ENCODE measurements at regions not wholly inside any gene's neighbourhood (a gene's known extent, or its start where the extent isn't known, plus 50 kb on each side); places are given as distances from the start of the nearest gene placed in this dataset.

GRCh38 chr2:6783238-6783614 lies 82.5 kb downstream of the CMPK2 start:
- no peak for DNase-seq (ENCODE audit: low spot score)

- DNase-seq (ENCODE audit: low spot score) = no peak
Observed at GRCh38 chr2:6784291-6784690, 81.4 kb downstream of the CMPK2 start.

- DNase-seq (ENCODE audit: low spot score) = no peak
Observed at GRCh38 chr2:6785493-6785892, 80.2 kb downstream of the CMPK2 start.

- no peak for DNase-seq (ENCODE audit: low spot score)
Observed at GRCh38 chr2:6787376-6787775, 78.3 kb downstream of the CMPK2 start.

- DNase-seq (ENCODE audit: low spot score) = no peak
Observed at GRCh38 chr2:6788614-6789013, 77.1 kb downstream of the CMPK2 start.

- DNase-seq (ENCODE audit: low spot score) = no peak
Observed at GRCh38 chr2:6789559-6790138, 76.1 kb downstream of the CMPK2 start.

- no peak for DNase-seq (ENCODE audit: low spot score)
Observed at GRCh38 chr2:6791682-6792081, 74.0 kb downstream of the CMPK2 start.

- DNase-seq (ENCODE audit: low spot score) = no peak
Observed at GRCh38 chr2:6792883-6793282, 72.8 kb downstream of the CMPK2 start.

GRCh38 chr2:6793371-6793770 lies 72.3 kb downstream of the CMPK2 start:
- no peak for DNase-seq (ENCODE audit: low spot score)

- DNase-seq (ENCODE audit: low spot score) = no peak
Observed at GRCh38 chr2:6793913-6794312, 71.8 kb downstream of the CMPK2 start.

- DNase-seq (ENCODE audit: low spot score) = no peak
Observed at GRCh38 chr2:6794448-6794847, 71.3 kb downstream of the CMPK2 start.

Data from hematopoietic multipotent progenitor cell treated with erythropoietin and hydrocortisone succinate and interleukin-3 and kit ligand, for 15 days (in vitro differentiated cells).